OCI-M2 (cell line): ENCODE measurements at regions not wholly inside any gene's neighbourhood (a gene's known extent, or its start where the extent isn't known, plus 50 kb on each side); places are given as distances from the start of the nearest gene placed in this dataset.

Source experiments
- DNase-seq: peaks from one replicate; lab custom pipeline; 2025; ENCODE audit not compliant: unreplicated experiment; lab: John Stamatoyannopoulos, UW

DNA sequence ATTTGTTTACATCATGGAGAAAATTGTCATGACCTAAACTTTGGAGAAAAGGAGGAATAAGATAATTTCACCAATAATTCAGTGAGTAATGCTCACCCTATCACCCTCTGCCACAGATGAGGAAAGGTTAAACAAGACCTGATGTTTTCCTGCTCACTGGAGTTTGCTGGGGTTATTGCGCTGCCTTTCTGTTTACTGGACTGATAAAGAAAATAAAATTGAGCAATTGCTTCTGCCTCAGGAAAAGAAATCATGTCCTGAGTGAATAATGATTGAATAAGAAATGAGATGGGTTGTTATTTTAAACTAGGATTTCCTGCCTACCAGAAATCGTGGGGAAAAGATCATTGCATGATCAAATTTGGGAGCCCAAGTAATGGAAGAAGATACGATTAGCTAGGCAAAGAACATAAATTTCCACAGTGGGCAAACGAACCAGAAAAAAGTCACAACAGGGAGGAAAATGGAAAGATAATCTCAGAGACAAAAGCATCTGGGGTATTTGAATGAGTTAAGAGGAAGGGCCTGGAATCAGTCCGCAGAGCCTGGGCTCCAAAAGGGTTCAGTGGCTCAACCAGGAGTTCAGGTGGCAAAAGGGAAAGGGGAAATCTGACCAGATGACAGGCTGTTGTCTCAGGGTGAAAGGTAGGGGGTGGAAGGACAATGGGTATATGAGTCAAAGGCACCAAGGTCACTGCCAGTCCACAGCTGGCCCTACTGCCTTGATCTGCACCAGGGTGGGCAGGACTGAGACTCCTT, 146.8 kb downstream of the FAM43A start:
- DNase-seq = no peak

DNA sequence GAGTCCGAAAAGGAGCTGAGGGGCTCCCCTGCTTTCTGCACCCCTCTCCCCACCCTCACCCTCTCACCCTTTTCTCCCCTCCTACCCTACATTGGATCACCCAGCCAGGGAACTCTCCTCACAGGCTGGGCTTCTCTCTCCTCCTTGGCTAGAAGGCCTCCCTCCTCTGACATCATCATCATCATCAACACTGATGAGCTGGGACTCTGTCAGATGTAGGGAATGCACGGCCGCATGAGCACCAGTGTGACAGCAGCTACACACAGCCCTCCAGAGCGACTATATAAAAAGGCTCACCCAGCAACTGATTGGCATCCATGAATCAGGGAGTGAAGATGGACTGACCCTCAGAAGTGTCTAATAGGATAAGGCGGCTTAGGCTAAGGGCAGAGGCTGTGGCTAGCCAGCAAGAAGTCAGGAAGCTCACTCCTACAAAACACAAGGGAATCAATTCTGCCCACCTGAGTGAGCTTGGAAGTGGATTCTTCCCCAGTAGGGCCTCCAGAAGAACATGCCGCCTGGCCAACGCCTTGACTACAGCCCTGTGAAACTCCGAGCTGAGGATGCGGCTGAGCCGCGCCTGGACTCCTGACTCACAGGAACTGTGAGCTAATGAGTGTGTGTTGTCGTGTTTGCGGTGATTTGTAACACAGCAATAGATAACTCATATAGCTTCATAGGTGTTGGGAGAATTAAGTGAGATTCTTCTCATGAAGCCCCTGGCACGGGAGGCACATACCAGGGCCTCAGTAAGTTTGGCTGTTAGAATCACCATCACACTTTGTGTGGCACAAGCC, 147.6 kb downstream of the FAM43A start:
- DNase-seq = no peak

DNA sequence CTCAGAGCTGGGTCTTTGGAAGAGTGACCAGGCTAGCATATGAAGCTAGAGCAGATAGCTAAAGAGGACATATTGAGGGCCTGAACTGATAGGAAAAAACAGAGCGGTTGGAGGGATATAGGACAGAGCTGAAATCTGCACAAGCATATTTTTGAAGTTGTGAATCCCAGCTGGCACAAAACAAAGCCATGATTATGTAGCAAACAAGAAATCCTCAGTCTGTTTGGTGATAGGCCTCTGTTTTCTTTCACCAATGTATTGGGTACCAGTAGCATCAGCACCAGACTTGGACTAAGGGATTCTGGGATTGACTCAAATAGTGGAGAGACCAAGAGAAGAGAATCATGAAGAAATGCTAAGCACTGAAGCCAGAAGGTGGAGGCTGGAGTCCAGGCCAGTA, 151.0 kb downstream of the FAM43A start:
- DNase-seq = no peak

DNA sequence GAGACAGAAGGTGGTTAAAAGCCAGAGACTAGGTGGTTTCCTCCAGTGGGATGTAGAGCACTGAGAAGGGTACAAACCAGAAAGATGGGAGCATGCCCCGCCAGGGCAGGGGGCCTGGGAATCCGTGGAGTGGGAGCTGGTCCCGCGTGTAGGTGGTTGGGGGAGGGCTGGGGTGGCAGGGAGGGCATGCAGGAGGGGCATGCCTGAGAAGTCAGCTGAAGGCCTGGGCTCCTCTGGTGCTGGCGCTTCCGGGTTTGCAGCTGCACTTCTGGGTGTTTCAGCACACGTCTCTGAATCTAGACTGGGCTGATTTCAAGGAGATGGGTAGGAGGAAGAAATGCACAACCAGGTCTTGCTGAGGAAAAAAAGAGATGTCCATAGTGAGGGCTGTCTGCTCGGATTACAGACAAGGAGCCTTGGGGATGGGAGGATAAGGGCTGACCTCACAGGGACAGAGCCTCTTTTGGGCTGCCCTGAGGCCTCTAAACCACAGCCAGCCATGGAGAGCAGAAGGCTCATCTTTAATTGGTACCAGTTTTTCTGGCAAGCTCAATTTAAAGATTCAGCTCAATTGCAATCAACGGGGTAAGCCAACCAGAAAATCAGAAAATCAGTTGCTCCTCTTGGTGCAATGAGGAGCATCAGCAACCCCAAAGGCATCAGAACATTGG, 151.9 kb downstream of the FAM43A start:
- DNase-seq = no peak

DNA sequence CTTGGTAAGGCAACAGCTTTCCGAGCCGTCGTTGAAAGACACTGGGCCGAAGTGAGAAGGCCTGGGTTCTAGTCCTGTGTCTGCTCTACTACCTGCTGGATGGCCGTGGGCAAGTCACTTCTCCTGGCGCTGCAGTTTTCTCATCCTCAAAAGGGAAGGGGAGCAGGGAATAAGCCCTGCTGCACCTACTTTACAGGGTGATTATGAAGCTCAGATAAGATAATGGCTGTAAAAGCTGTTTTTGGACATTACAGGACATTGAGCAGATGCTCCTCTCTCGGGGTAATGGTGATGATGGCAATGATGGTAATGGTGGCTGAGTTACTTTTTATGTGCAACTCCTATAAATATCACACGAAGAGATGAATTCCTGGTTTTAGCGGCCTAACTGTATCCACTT, 152.6 kb downstream of the FAM43A start:
- DNase-seq = no peak

DNA sequence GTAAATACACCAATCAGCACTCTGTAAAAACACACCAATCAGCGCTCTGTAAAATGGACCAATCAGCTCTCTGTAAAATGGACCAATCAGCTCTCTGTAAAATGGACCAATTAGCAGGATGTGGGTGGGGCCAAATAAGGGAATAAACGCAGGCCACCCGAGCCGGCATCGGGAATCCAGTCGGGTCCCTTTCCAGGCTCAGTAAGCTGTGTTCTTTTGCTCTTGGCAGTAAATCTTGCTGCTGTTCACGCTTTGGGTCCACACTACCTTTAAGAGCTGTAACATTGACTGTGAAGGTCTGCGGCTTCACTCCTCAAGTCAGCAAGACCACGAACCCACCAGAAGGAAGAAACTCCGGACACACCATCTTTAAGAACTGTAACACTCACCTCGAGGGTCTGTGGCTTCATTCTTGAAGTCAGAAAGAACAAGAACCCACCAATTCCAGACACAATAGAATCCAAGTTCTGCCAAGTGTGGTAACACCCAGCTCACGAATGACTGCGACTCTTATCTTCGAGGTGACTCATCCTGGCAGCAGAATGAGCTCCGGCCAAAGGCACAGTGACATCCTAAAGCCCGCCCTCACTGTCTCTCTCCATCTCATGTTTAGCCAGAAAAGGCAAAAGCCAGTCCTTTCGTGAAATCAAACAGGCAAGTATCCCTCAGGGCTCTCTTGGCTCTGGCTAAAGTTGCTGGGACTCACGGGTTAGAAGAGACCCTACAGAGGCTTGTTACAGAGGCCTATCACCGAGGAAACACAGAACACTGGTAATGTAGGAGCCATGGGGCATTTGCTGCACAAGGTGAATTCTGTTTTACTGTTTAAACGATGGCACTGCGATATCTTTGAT, 155.2 kb downstream of the FAM43A start:
- DNase-seq = no peak

DNA sequence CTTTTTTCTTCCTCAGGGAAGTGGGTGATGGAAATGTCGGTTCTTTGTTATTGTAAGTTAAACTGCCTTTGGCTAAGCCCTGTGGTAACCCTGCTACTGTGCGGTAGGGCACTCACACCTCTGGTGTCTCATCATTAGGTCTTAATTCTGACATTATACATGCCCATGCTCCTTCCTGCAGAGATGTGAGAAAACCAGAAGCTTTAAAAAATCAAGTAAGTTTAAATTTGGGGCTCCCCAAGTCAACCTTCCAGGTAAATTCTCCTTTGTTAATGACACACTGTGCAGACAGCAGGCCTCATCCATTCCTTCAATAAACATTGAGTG, 155.8 kb downstream of the FAM43A start:
- DNase-seq = no peak

DNA sequence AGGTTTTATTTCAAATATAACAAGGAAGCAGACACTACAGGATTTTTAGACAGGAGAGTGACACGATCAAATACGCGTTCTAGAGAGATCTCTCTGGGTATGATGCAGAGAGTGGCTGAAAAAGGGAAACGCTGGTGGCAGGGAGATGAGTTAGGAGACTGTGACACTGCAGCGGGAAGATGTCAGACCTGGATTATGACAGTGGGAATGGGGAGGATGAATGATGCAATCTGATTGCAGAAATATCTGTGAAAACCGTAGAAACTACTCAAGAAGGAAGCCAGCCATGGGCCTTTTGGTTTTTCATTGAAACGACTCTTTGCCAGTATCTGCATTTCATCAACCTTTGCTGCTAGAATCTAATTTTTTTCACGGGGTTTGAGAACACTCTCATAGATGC, 157.9 kb downstream of the FAM43A start:
- DNase-seq = no peak

DNA sequence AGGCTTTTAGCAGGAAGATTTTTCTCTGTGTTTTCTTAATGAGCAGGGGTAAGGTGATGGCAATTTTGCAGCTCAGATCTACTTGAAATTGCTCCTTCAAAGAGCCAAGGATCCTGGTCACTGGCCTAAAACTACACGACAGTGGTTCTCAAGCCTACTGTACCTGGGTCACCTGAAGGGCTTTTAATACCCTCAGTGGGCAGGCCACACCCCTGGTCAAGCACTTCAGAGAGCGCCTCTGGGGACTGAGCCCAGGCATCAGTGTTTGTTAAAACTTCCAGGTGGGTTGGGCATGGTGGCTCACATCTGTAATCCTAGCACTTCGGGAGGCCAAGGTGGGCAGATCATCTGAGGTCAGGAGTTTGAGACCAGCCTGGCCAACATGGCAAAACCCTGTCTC, 158.4 kb downstream of the FAM43A start:
- DNase-seq = no peak

DNA sequence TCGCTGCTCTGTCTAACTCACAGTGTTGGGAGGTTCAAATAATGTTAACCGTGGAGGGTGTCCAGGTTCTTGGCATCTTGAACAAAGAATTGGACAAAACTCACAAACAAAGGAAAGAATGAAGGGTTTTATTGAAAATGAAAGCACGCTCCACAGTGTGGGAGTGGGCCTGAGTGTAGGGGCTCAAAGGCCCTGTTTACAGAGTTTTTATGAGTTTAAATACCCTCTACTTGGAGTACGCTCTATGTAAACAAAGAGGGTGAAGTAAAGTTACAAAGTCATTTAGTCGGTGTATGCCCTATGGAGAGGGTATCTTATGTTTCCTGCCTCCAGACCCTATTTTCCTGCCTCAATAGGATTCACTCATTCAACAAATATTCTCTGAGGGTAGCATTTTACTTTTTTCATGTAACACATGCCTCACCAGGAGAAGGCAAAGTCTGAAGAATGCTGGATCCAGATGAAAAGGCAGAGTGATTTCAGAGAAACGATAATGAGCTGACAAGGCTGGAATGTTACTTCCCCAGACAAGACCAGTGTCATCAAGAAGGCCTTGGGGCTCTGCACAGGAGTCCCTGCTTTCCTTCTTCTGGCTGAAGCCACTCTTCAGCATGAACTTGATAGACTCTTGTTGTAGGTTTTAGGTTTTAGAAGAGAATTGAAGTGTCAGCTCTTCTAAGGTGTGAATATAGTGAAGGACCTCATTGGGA, 163.6 kb downstream of the FAM43A start:
- no peak for DNase-seq

DNA sequence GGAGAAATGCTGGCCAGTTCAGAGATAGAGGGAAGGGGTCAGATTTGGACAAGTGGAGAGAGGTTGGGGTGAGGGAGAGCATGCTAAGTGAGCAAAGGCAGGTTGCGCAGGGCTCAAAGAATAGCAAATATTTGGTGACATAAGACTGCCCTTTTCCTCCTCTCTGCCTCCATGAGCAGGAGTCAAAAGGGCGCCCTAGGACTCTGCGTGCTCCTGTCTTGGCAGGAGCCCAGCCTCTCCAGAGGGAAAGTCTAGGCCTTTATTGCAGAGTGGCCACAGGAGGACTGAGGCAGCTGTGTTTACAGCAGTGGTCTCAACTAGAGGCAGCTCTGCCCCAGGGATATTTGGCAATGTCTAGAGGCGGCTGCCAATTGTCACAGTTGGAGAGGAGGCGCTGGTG, 165.6 kb downstream of the FAM43A start:
- no peak for DNase-seq

DNA sequence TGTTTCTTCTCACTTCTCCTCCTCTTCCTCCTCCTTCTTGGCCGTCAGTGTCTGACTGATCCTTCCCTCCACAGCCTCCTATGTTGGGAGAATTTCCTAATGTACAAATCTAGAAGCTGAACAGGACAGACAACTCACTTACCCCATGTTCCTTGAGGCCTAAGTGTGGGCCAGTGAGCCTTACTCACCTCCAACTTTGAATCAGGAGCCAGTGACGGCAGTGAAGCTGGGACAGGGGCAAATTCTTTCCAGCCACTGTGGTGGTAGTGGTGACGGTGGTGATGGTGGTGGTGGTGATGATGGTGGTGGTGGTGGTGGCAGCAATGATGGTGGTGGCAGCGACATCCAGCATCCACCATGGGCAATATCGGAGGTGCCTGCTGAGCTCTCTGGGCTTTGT, 166.3 kb downstream of the FAM43A start:
- no peak for DNase-seq

DNA sequence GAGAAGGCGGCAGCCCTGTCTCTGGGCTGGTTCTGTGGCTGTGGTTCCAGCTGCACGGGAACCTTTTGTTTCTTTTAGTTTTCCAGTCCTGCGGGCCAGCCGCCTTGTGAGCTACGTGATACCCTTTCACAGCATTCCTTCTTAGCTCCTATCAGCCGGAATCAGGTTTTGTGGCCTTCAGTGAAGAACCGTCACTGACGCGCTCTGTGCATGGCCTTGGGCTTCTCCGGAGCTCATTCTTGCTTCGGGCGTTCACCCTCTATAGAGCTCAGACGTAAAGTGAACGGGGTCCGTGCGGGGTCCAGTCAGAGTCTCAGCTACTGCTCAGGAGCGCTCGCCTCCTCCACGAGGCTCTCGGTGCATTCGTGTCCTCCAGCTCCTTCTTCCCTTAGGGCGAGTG, 166.7 kb downstream of the FAM43A start:
- DNase-seq = no peak

DNA sequence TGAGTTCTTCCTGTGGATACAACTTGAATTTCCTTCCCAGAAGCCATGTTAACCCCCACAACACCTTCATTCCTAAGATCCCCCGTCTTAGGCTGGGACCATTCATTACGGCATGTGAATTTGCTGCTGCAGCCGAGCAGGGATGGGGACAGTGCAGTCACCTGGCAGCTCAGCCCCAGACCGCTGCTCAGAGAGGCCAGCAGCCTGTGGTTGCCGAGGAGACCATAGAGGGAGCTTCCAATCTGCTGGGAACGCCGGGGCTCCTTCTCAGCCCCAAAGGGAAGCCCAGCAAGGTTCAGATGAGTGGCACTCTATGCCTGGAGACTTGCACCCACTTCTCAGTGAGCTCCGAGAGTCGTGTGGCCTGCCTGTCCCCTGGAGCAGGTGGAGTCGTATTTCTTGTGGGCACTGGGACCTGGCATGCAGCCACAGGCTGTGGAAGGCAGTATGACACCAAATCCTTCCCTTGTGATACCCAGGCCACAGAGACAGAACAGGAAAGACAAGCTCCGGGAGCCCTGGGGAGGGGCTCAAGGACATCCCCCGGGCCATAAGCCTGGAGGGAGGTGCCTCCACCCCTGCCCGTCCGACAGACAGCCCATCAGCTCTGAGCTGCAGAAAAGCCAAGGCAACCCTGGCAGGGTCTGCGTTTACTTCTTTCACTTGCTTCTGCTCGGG, 167.3 kb downstream of the FAM43A start:
- DNase-seq = no peak

DNA sequence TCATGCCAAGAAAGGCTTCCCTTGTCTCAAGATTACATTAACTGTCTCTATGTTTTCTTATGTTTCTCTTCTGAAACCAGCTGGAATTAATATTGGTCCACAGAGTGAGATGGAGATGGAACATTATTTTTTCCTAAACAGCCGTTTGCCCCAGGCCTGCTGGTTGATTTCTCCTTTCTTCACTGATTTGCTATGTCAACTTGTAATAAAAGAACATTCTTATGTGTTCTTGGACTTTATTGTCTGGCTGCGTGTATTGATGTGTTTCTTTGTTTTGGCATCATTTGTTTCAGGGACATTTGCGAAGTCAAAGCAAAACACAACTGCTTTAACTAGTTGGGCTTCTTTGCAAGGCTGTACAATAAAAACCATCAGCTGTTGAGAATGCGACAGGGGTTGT, 168.5 kb downstream of the FAM43A start:
- DNase-seq = no peak

DNA sequence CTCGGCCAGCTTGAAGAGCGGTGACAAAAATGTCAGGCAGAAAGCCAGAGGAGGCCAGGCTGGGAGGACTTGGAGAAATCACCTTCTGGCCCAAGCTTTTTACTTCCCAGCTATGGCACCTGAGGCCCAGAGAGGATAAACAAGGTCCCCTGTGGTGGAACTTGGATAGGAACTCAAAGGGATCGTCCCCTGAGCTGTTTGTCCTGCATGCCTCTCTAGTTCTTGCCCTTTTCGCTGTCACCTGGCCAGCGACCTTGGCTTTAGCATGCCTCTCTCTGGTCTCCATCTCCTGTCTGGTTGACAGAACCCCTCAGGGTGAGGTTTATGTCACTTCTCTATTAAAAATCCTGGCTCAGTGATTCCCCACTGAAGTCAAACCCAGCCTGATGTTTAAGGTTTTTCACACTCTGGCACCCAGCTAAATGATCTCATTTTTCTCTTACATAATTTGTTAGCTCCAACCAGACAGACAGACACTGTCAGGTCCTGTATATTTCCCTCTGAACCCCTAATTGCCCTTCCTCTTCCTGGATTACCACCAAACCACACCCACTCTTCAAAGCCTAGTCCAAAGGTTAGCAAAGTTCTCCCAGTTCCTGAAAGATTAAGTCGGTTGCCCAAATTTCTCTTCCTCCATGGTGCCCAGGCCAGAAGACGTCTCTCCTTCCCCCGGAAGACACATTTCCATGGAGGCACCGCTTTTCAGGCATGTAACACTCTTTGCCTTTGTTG, 169.1 kb downstream of the FAM43A start:
- no peak for DNase-seq

DNA sequence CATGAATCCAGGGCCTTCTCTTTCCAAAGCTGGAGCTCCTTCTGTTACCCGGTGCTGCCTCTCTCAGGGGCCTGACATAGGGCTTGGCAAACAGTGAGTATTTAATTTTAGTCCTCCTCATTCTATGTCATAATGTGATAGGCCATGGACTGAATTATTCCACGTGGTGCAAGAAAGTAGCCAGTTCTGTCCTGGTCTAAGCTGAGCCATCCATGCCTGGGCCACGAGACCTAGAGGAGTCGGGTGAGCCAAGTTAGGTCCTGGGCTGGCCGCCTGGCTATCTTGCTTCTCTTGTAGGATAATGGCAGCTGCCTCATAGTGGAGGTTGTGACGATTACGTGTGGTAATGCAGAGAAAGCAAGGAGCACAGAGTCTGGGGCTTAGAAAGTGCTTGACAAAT, 170.6 kb downstream of the FAM43A start:
- DNase-seq = no peak

DNA sequence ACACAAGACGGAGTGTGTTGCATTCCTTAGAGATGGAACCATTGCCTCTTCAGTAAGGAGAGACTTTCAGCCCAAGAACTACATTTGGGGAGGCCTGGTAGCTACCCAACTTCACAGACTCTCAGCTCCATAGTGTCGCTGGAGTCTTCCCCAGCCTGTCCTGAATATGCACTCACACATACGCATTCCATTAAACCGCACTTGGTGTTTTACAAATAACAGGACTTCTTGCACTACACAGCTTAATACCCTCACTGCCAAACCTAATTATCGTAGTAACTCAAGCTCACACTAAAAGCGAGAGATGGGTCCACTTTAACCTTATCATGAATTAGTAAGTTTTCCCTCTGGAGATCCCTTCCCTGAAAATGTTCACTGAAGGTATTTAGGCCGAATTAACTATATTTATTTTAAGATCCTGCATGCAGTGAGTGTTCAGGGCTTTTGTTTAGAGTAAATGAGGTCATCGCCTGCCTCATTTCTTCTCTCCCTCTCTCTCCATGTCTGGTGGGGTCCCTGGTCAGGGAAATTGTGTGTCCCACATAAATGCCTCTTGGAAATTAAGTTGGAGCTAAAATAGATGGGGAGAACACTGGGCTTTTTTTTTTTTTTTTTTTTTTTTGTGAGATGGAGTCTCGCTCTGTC, 171.9 kb downstream of the FAM43A start:
- no peak for DNase-seq

DNA sequence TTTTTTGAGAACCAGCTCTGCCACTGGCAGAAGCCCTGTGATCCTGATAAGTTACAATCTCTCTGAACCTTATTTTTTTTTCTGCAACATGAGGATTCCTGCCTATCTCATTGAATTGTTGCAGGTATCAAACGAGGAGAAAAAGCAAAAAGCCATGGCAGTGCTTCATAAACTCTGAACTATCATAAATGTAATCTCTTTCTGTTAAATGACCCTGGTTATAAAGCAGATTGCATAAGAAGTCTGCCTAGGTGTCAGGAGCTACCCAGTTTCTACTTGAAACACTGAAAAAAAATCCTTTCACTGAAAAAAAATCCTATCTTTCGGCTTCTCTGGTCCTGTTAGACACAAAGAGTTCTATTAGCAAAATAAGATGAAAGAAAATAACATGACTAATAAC, 172.7 kb downstream of the FAM43A start:
- no peak for DNase-seq
